HEK293 (cell line): ENCODE measurements at regions not wholly inside any gene's neighbourhood (a gene's known extent, or its start where the extent isn't known, plus 50 kb on each side); places are given as distances from the start of the nearest gene placed in this dataset.

Source experiments
- CTCF ChIP-seq: fragments of 450-650 bp; formaldehyde crosslinking; IDR thresholded peaks from 2 replicates; pipeline ENCODE4 v1.5.1; 2016; ENCODE audit warnings: missing biosample characterization, missing genetic modification characterization
- KLF1 ChIP-seq: fragments of 450-650 bp; formaldehyde crosslinking; IDR thresholded peaks from 2 replicates; pipeline ENCODE4 v1.5.1; 2016; ENCODE audit warnings: missing biosample characterization, missing genetic modification characterization
- YY1 ChIP-seq: fragments of 450-650 bp; formaldehyde crosslinking; IDR thresholded peaks from 2 replicates; pipeline ENCODE4 v1.5.1; 2018; ENCODE audit warnings: missing biosample characterization, missing genetic modification characterization
- ZBTB10 ChIP-seq: fragments of 450-650 bp; formaldehyde crosslinking; IDR thresholded peaks from 2 replicates; pipeline ENCODE4 v1.5.1; 2016; ENCODE audit warnings: missing biosample characterization, missing genetic modification characterization
- ZBTB48 ChIP-seq: fragments of 450-650 bp; formaldehyde crosslinking; IDR thresholded peaks from 2 replicates; pipeline ENCODE4 v1.5.1; 2016; ENCODE audit warnings: missing biosample characterization, missing genetic modification characterization
- ZBTB8A ChIP-seq: fragments of 450-650 bp; formaldehyde crosslinking; IDR thresholded peaks from 2 replicates; pipeline ENCODE4 v1.5.1; 2016; ENCODE audit warnings: missing biosample characterization, missing genetic modification characterization
- ZNF155 ChIP-seq: fragments of 450-650 bp; formaldehyde crosslinking; IDR thresholded peaks from 2 replicates; pipeline ENCODE4 v1.5.1; 2016; ENCODE audit warnings: missing biosample characterization, missing genetic modification characterization
- ZNF274 ChIP-seq, 2 experiments: fragments of 200-500 bp in 1 of 2; fragments of 450-650 bp in 1 of 2; sonication (Bioruptor generic) in 1 of 2; formaldehyde crosslinking in 1 of 2; IDR thresholded peaks; 2 replicates each; pipeline versions ENCODE4 v1.5.1 to v1.6.1; 2014 to 2016; ENCODE audit warnings: borderline replicate concordance in 1 of 2, inconsistent platforms in 1 of 2, low read length in 1 of 2, missing biosample characterization in 1 of 2, missing genetic modification characterization in 1 of 2
- ZNF292 ChIP-seq: fragments of 450-650 bp; formaldehyde crosslinking; IDR thresholded peaks from 2 replicates; pipeline ENCODE4 v1.5.1; 2016; ENCODE audit warnings: low read depth, missing biosample characterization, missing genetic modification characterization, borderline replicate concordance
- ZNF510 ChIP-seq: fragments of 450-650 bp; formaldehyde crosslinking; IDR thresholded peaks from 2 replicates; pipeline ENCODE4 v1.5.1; 2018; ENCODE audit warnings: mild to moderate bottlenecking, missing genetic modification characterization, missing biosample characterization; ENCODE audit not compliant: insufficient replicate concordance
- ZNF521 ChIP-seq: fragments of 450-650 bp; formaldehyde crosslinking; IDR thresholded peaks from 2 replicates; pipeline ENCODE4 v1.5.1; 2017; ENCODE audit warnings: missing biosample characterization, mild to moderate bottlenecking, missing genetic modification characterization

- TF ChIP-seq CTCF (tag by site-specific recombination) (no peak), ZBTB8A (no peak), ZNF274 (IDR thresholded peaks at IDR 0.05; ENCODE audit: low read length) (no peak), ZNF274 (tag by site-specific recombination; IDR thresholded peaks at IDR 0.05; ENCODE audit: borderline replicate concordance) (no peak), ZNF510 (tag by site-specific recombination) (no peak), ZNF521 (tag by site-specific recombination) (no peak), ZNF292 (tag by site-specific recombination) (no peak), ZNF155 (no peak), ZBTB48 (tag by site-specific recombination) (no peak), ZBTB10 (tag by site-specific recombination) (no peak), YY1 (no peak), KLF1 (no peak)
These were observed 399.4 kb upstream of the RGS6 start for GRCh38 chr14:71532790-71533189.
